Pancreas (tissue), 10 donors: ENCODE measurements at regions not wholly inside any gene's neighbourhood (a gene's known extent, or its start where the extent isn't known, plus 50 kb on each side); places are given as distances from the start of the nearest gene placed in this dataset.

ENCODE experiments used
- ATAC-seq, 4 donors: fragments of 200-7000 bp; cut with Tn5 transposase; one replicate each; pipeline versions ENCODE4 v1.8.0 to v1.9.1; 2020; ENCODE audit warnings: mild to moderate bottlenecking in 4 of 4, moderate library complexity in 4 of 4
- DNase-seq, 6 donors: peaks; one replicate each; pipeline ENCODE4 v3.0.0-alpha.2; 2020
- FAIRE-seq: peaks from 2 replicates; lab custom pipeline; 2012; peaks lifted over from hg19 to GRCh38; lab: Jason Lieb, UNC
- H3K27ac ChIP-seq, 4 donors: fragments of 200-600 bp; sonication (generic); 1 replicate in 3 of 4; 2 replicates in 1 of 4; pipeline versions ENCODE4 v1.5.0 to v1.8.0; 2020
- H3K27me3 ChIP-seq, 4 donors: fragments of 200-600 bp; one replicate each; pipeline ENCODE4 v1.8.0; 2021
- H3K36me3 ChIP-seq, 3 donors: fragments of 200-600 bp; sonication (generic) in 1 of 3; one replicate each; pipeline versions ENCODE4 v1.5.0 to v1.8.0; 2020 to 2021
- H3K4me1 ChIP-seq, 3 donors: fragments of 200-600 bp; one replicate each; pipeline ENCODE4 v1.8.0; 2021
- H3K4me3 ChIP-seq, 4 donors: fragments of 200-600 bp; sonication (generic) in 2 of 4; one replicate each; pipeline versions ENCODE4 v1.5.0 to v1.8.0; 2020 to 2021
- H3K9me3 ChIP-seq, 4 donors: fragments of 200-600 bp; one replicate each; pipeline ENCODE4 v1.8.0; 2021
- CTCF ChIP-seq, 4 donors: fragments of 200-600 bp; sonication (generic) in 3 of 4; IDR thresholded peaks; one replicate each; pipeline versions ENCODE4 v1.5.0 to v1.8.0; 2021; ENCODE audit warnings: antibody characterized with exemption in 4 of 4
- WGBS, 2 donors: extraction: QIAGEN DNeasy Blood & Tissue Kit; methylation state at CpG; one replicate each; pipeline ENCODE4 v1.1.7; 2013; 5-methylcytosine and 5-hydroxymethylcytosine counted together
- intact Hi-C, 3 donors: fragments of 100-400 bp; cut with DNase I; formaldehyde crosslinking; loops; one replicate each; pipeline versions ENCODE4 v1.11.1 to v1.14.2; 2022
- donor health status: healthy with polysubstance abuse.
- donor health status: DM: no; HTN: no; CAD: no; lungs with moderate emphysema.
- donor health status: DM: no; HTN: no; CAD: no.
- donor health status: control.
- donor health status: control.
- donor health status: Bipolar disorder and iron deficiency.
- donor health status: DM: yes; HTN: yes; CAD: no.
- donor health status: DM: no; HTN: no; CAD: no.
- donor health status: DM: no; HTN: no; CAD: no.
- donor health status: DM: yes; HTN: yes; CAD: no.

- WGBS, 2 donors = 68% methylated on average over 4 of the region's 4 CpGs
- Histone ChIP-seq H3K27me3 (no peaks in the 10 kb centered on the region), H3K4me3 (no peak overlapping the region), H3K9me3 (no peaks in the 10 kb centered on the region), H3K4me1 (no peaks in the 10 kb centered on the region), H3K36me3 (no peaks in the 10 kb centered on the region), H3K27ac (no peak overlapping the region)
- TF ChIP-seq CTCF (IDR thresholded peaks at IDR 0.05) = no peak
- FAIRE-seq (no peak), ATAC-seq (peak in 2 of 4 donors; percentile 22 to 39), DNase-seq (no peak)
- intact Hi-C loops = no loop called here
Measured at GRCh38 chr4:105014635-105015034, 132.0 kb upstream of the TET2 start.

GRCh38 chr4:105015750-105016149, 130.9 kb upstream of the TET2 start:
- 75% methylated on average over 3 of the region's 3 CpGs for WGBS, 2 donors
- Histone ChIP-seq H3K36me3 (no peaks in the 10 kb centered on the region), H3K9me3 (no peaks in the 10 kb centered on the region), H3K4me1 (no peaks in the 10 kb centered on the region), H3K27ac (no peak overlapping the region), H3K4me3 (no peak overlapping the region), H3K27me3 (no peaks in the 10 kb centered on the region)
- intact Hi-C loops = no loop called here
- FAIRE-seq (no peak), ATAC-seq (no peak), DNase-seq (no peak)
- TF ChIP-seq CTCF (IDR thresholded peaks at IDR 0.05) = no peak

GRCh38 chr4:105022811-105023667, 123.6 kb upstream of the TET2 start:
- H3K4me1 ChIP-seq = no peaks in the 10 kb centered on the region
- peak in 1 of 4 donors; percentile 27 for ATAC-seq
- H3K27ac ChIP-seq = no peak overlapping the region
- intact Hi-C loops = no loop called here
- 62 to 72% methylated on average over 6 of the region's 6 CpGs for WGBS, 2 donors
- H3K4me3 ChIP-seq = no peak overlapping the region
- no peaks in the 10 kb centered on the region for H3K9me3 ChIP-seq
- FAIRE-seq = no peak
- no peak for TF ChIP-seq CTCF (IDR thresholded peaks at IDR 0.05)
- no peaks in the 10 kb centered on the region for H3K36me3 ChIP-seq
- no peaks in the 10 kb centered on the region for H3K27me3 ChIP-seq
- no peak for DNase-seq

- H3K9me3 ChIP-seq = no peaks in the 10 kb centered on the region
- no peak for TF ChIP-seq CTCF (IDR thresholded peaks at IDR 0.05)
- no peak overlapping the region for H3K4me3 ChIP-seq
- no peaks in the 10 kb centered on the region for H3K36me3 ChIP-seq
- ATAC-seq (no peak), FAIRE-seq (no peak), DNase-seq (no peak)
- H3K4me1 ChIP-seq = no peaks in the 10 kb centered on the region
- H3K27me3 ChIP-seq = no peaks in the 10 kb centered on the region
- intact Hi-C loops = no loop called here
- H3K27ac ChIP-seq = no peak overlapping the region
Measured at GRCh38 chr4:105023668-105024055, 123.0 kb upstream of the TET2 start.
